Sigmoid colon (tissue), 4 donors: ENCODE measurements at regions not wholly inside any gene's neighbourhood (a gene's known extent, or its start where the extent isn't known, plus 50 kb on each side); places are given as distances from the start of the nearest gene placed in this dataset.

ENCODE experiments used
- EP300 ChIP-seq, 4 donors: sonication (generic); formaldehyde crosslinking; IDR thresholded peaks; one replicate each; pipeline ENCODE4 v1.6.1; 2017; ENCODE audit warnings: antibody characterized with exemption in 4 of 4
- POLR2A ChIP-seq, 2 donors: fragments of 450-650 bp; IDR thresholded peaks; one replicate each; pipeline ENCODE4 v1.6.1; 2016; ENCODE audit warnings: antibody characterized with exemption in 2 of 2, mild to moderate bottlenecking in 2 of 2, moderate library complexity in 2 of 2
- POLR2AphosphoS5 ChIP-seq, 4 donors: sonication (generic); formaldehyde crosslinking; IDR thresholded peaks; one replicate each; pipeline ENCODE4 v1.6.1; 2017; ENCODE audit warnings: antibody characterized with exemption in 4 of 4
- TF ChIP-seq, protein P1 (sequence below), 4 experiments: fragments of 450-650 bp in 3 of 4; fragments of 200-600 bp in 1 of 4; IDR thresholded peaks; one replicate each; pipeline ENCODE4 v1.5.1; 2016 to 2019; ENCODE audit warnings: antibody characterized with exemption in 4 of 4, mild to moderate bottlenecking in 3 of 4, moderate library complexity in 2 of 4

DNA sequence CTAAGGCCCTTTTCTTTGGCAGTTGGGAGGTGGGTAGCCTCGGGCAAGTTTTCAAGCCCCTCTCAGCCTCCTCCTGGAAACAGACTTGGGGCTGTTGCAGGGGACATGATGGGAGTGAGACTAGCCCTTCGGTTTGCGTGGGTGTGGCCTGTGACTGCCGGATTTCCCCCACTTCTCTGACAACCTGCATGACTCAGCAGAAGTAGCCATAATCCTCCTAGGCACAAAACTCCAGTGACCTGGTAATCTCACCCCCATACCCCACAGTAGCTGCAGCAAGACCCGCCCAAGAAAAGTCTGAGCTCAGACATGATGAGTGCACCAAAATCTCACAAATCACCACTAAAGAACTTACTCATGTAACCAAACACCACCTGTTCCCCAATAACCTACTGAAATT, 433.7 kb upstream of the AMOT start:
- TF ChIP-seq, protein P1, sequence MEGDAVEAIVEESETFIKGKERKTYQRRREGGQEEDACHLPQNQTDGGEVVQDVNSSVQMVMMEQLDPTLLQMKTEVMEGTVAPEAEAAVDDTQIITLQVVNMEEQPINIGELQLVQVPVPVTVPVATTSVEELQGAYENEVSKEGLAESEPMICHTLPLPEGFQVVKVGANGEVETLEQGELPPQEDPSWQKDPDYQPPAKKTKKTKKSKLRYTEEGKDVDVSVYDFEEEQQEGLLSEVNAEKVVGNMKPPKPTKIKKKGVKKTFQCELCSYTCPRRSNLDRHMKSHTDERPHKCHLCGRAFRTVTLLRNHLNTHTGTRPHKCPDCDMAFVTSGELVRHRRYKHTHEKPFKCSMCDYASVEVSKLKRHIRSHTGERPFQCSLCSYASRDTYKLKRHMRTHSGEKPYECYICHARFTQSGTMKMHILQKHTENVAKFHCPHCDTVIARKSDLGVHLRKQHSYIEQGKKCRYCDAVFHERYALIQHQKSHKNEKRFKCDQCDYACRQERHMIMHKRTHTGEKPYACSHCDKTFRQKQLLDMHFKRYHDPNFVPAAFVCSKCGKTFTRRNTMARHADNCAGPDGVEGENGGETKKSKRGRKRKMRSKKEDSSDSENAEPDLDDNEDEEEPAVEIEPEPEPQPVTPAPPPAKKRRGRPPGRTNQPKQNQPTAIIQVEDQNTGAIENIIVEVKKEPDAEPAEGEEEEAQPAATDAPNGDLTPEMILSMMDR (IDR thresholded peaks at IDR 0.05) = no peak
- TF ChIP-seq POLR2A (IDR thresholded peaks at IDR 0.05) = no peak
- TF ChIP-seq POLR2AphosphoS5 (IDR thresholded peaks at IDR 0.05) = no peak
- TF ChIP-seq EP300 (IDR thresholded peaks at IDR 0.05) = no peak
